Common myeloid progenitor, CD34-positive (primary cell): ENCODE measurements at regions not wholly inside any gene's neighbourhood (a gene's known extent, or its start where the extent isn't known, plus 50 kb on each side); places are given as distances from the start of the nearest gene placed in this dataset.
"Not testable (repeated sequence)": the region's sequence is repeated elsewhere in the genome, so short reads cannot be mapped to it uniquely, and the experiment has no call there.

Experiments
- CTCF ChIA-PET: fragments of 350-600 bp; sonication (Branson Sonifier 250); formaldehyde crosslinking; loops from one replicate; lab custom pipeline; 2021; ENCODE audit warnings: antibody characterized with exemption; lab: Charles Lee
- POLR2A ChIA-PET: fragments of 350-600 bp; sonication (Branson Sonifier 250); formaldehyde crosslinking; loops from one replicate; lab custom pipeline; 2021; ENCODE audit warnings: antibody characterized with exemption; lab: Charles Lee
- DNase-seq, 3 donors: peaks; one replicate each; pipeline versions ENCODE4 v3.0.0 to v3.0.0-alpha.2; 2013
- H3K27ac ChIP-seq, 2 experiments: 1 replicate in 1 of 2; 2 replicates in 1 of 2; pipeline ENCODE4 v1.7.0; 2013; ENCODE audit warnings: inconsistent platforms in 2 of 2, low read length in 2 of 2, mild to moderate bottlenecking in 2 of 2, low read depth in 1 of 2, moderate library complexity in 1 of 2; ENCODE audit not compliant: severe bottlenecking in 2 of 2, insufficient read depth in 1 of 2, poor library complexity in 1 of 2
- H3K27me3 ChIP-seq, 5 experiments: replicated peaks in 2 of 5; 1 replicate in 3 of 5; 2 replicates in 2 of 5; pipeline versions ENCODE4 v1.6.1 to v1.7.0; 2013; ENCODE audit warnings: low read length in 4 of 5, mild to moderate bottlenecking in 2 of 5, moderate library complexity in 2 of 5, inconsistent platforms in 1 of 5; ENCODE audit not compliant: insufficient read depth in 5 of 5, control insufficient read depth in 4 of 5
- H3K36me3 ChIP-seq, 4 experiments: 1 replicate in 2 of 4; 2 replicates in 2 of 4; pipeline versions ENCODE4 v1.6.1 to v1.7.0; 2013; ENCODE audit warnings: low read length in 3 of 4, control low read depth in 1 of 4, mild to moderate bottlenecking in 1 of 4; ENCODE audit not compliant: control insufficient read depth in 4 of 4, insufficient read depth in 4 of 4
- H3K4me1 ChIP-seq, 4 experiments: 1 replicate in 3 of 4; 2 replicates in 1 of 4; pipeline versions ENCODE4 v1.6.1 to v1.7.1; 2013; ENCODE audit warnings: low read length in 3 of 4, mild to moderate bottlenecking in 3 of 4, control low read depth in 1 of 4, inconsistent platforms in 1 of 4, moderate library complexity in 1 of 4; ENCODE audit not compliant: control insufficient read depth in 4 of 4, insufficient read depth in 4 of 4; ENCODE audit errors: control extremely low read depth in 1 of 4
- H3K4me3 ChIP-seq, 7 experiments: 1 replicate in 4 of 7; 2 replicates in 3 of 7; pipeline versions ENCODE4 v1.5.1 to v1.7.0; 2013; ENCODE audit warnings: mild to moderate bottlenecking in 7 of 7, low read length in 6 of 7, moderate library complexity in 6 of 7, inconsistent platforms in 2 of 7, low read depth in 2 of 7, control low read depth in 1 of 7; ENCODE audit not compliant: insufficient read depth in 4 of 7, control insufficient read depth in 1 of 7; ENCODE audit errors: extremely low read depth in 1 of 7
- H3K9me3 ChIP-seq, 5 experiments: 1 replicate in 4 of 5; 2 replicates in 1 of 5; pipeline versions ENCODE4 v1.6.1 to v1.7.1; 2013; ENCODE audit warnings: low read length in 4 of 5, mild to moderate bottlenecking in 2 of 5, inconsistent platforms in 1 of 5, low read depth in 1 of 5, moderate library complexity in 1 of 5; ENCODE audit not compliant: control insufficient read depth in 4 of 5, insufficient read depth in 2 of 5; ENCODE audit errors: control extremely low read depth in 1 of 5
- WGBS: methylation state at CpG from one replicate; pipeline ENCODE4 v1.1.5; 2013; ENCODE audit not compliant: insufficient coverage; 5-methylcytosine and 5-hydroxymethylcytosine counted together

DNA sequence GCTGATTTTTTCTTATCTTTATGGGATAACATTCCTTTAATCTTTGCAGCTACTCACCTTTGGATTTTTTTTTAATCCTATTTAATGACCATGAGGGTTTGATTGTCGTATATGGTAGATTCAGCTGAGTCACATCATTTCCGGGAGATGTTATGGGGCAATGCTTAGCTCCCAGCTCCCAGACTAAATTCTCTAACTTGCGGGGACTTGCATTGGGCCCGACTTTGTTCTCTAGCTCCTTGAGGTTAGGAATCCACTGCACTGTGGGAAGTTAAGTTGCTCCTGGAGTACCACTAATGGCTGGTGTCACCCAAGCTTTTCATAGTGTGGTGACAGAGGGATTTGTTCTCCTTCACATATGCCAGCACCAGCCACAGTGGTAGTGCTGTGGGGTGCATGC is 287.4 kb downstream of the TECRL start:
- Histone ChIP-seq H3K27ac (no peak overlapping the region), H3K4me1 (no peaks in the 10 kb centered on the region), H3K36me3 (no peaks in the 10 kb centered on the region), H3K27me3 (no peaks in the 10 kb centered on the region), H3K4me3 (no peak overlapping the region), H3K9me3 (peaks cover 0 to 2% (median 0%) of the 10 kb centered on the region in 5 experiments)
- no peak for DNase-seq
- POLR2A ChIA-PET: no interaction called here
- WGBS: 100% methylated on average over 4 of the region's 4 CpGs
- CTCF ChIA-PET: interaction anchor here (0.9 kb wide), 1 partner anchor 35 kb away, joined by 3 read pairs; no protein-coding TSS in a partner anchor

DNA sequence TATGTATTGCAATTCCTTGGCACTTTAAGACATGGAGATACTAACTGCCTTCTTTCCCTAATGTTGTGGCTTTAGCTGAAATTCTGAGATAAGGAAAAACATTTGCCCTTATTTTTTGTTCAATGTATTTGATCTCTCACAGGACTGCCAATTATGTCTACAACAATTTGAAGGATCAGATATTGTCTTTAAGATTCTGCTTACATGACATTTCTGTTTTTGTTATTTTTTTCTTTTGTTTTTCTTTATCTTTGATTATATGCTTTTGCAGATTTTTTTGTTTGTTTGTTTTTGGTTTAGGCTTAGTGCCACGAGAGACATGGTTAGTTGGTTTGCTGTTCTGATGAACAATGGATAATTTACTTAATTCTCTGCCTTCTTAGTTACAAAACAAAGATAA is 303.3 kb downstream of the TECRL start:
- no peak for DNase-seq
- H3K4me3 ChIP-seq: no peak overlapping the region
- WGBS: no CpG with 5 or more reads among the region's 1 CpG
- no peaks in the 10 kb centered on the region for H3K36me3 ChIP-seq
- CTCF ChIA-PET: no interaction called here
- POLR2A ChIA-PET: no interaction called here
- no peak overlapping the region for H3K27ac ChIP-seq
- H3K4me1 ChIP-seq: no peaks in the 10 kb centered on the region
- H3K27me3 ChIP-seq: no peaks in the 10 kb centered on the region
- H3K9me3 ChIP-seq: no peaks in the 10 kb centered on the region

GRCh38 chr4:64095398-64095797 is 313.9 kb downstream of the TECRL start:
- no peak for DNase-seq
- Histone ChIP-seq H3K9me3 (no peaks in the 10 kb centered on the region), H3K4me3 (no peak overlapping the region), H3K27me3 (no peaks in the 10 kb centered on the region), H3K4me1 (no peaks in the 10 kb centered on the region), H3K27ac (no peak overlapping the region), H3K36me3 (no peaks in the 10 kb centered on the region)
- CTCF ChIA-PET: no interaction called here
- WGBS: 70% methylated on average over 1 of the region's 1 CpG
- POLR2A ChIA-PET: no interaction called here

DNA sequence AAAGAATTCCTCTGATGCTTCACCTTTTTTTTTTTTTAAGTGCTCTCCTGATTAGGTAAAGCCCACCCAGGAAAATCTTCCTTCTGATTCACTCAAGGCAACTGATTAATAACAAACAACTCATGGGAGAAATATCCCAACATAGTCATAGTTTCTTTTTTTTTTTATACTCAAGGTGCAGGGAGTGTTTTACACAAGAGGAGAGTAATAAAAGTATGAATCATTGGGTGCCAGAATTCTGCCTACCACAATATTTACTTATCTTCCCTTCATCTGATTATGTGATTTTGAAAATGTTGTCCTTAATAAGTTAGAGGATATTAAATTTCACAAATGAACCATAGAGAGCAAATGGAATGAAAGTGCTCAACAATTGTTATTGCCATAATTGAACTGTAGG is 329.9 kb downstream of the TECRL start:
- H3K9me3 ChIP-seq: no peaks in the 10 kb centered on the region
- ChIA-PET CTCF (no interaction called here), POLR2A (no interaction called here)
- no peak for DNase-seq
- H3K4me3 ChIP-seq: no peak overlapping the region
- H3K27me3 ChIP-seq: no peaks in the 10 kb centered on the region
- no peaks in the 10 kb centered on the region for H3K4me1 ChIP-seq
- H3K36me3 ChIP-seq: no peaks in the 10 kb centered on the region
- no peak overlapping the region for H3K27ac ChIP-seq

- H3K9me3 ChIP-seq: no peaks in the 10 kb centered on the region
- POLR2A ChIA-PET: no interaction called here
Observed at GRCh38 chr4:64068096-64068495, 341.2 kb downstream of the TECRL start.

DNA sequence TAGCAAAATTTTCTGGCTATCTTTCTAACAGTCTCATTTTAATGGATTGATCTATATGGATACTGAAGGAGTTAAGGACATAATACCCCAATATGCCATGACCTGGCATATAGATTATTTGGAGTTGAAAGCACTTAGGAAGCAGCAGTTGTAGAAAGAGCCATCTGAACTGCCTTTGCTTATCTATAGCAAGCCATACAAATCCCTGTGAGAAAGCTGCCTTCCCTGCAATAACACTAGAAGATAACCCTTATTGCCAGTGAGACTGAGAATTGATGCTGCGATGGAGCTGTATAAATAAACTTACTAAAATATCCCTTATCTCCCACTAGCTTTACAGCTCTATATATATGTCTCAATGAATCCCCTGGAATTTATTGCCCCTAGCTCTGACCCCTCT is 346.3 kb downstream of the TECRL start:
- H3K27me3 ChIP-seq: no peaks in the 10 kb centered on the region
- 80% methylated on average over 1 of the region's 1 CpG for WGBS
- no peaks in the 10 kb centered on the region for H3K4me1 ChIP-seq
- POLR2A ChIA-PET: no interaction called here
- CTCF ChIA-PET: interaction anchor here (1.1 kb wide), 1 partner anchor 13 kb away, joined by 4 read pairs; no protein-coding TSS in a partner anchor
- DNase-seq: no peak
- H3K27ac ChIP-seq: no peak overlapping the region
- H3K9me3 ChIP-seq: no peaks in the 10 kb centered on the region
- H3K36me3 ChIP-seq: no peaks in the 10 kb centered on the region
- H3K4me3 ChIP-seq: no peak overlapping the region

More at GRCh38 chr4:64068096-64068495, 341.2 kb downstream of the TECRL start:
- DNase-seq: no peak
- no peak overlapping the region for H3K4me3 ChIP-seq
- H3K27ac ChIP-seq: no peak overlapping the region
- CTCF ChIA-PET: no interaction called here
- H3K4me1 ChIP-seq: no peaks in the 10 kb centered on the region
- no peaks in the 10 kb centered on the region for H3K27me3 ChIP-seq
- 100% methylated on average over 1 of the region's 4 CpGs for WGBS
- H3K36me3 ChIP-seq: no peaks in the 10 kb centered on the region

- H3K27ac ChIP-seq, DNase-seq, H3K36me3 ChIP-seq, CTCF ChIA-PET, H3K27me3 ChIP-seq, H3K4me3 ChIP-seq, POLR2A ChIA-PET, H3K4me1 ChIP-seq, H3K9me3 ChIP-seq: not testable (repeated sequence)
- WGBS: 94% methylated on average over 21 of the region's 23 CpGs
Observed at GRCh38 chr4:64037033-64037432, 372.2 kb downstream of the TECRL start.
